ENCODE measurements at regions not wholly inside any gene's neighbourhood (a gene's known extent, or its start where the extent isn't known, plus 50 kb on each side); places are given as distances from the start of the nearest gene placed in this dataset.

DNA sequence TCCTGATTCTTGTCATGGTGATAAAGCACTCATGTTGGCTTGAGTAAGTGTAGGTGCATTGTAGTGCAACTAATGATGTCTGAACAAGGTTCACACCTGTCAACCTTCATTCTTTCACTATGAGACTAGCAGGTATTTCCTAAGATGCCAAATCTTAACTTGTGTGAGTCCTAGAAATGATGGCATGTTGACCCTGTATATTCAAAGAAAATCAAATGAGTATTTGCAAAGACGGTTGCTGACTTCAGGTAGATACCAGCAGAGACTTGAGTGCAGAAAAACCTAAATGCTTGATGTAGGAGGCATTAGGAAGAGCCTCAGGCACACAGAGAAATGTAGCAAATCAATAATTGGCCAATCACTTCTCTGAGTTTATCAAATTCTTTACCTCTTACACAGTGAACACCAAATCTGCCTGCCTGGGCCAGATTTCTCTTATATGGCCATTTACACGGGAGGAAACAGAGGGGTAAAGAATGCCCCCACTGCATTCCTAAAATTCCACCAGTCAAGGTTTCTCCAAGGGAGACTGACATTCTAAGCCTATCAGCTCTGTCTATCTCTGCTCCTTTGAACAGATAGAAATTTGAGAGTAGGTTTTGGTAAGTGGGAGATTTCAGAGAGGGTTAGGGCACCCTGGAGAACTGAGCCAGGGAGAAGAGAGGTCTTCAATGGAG, 488.6 kb upstream of the WWC1 start:
- Histone ChIP-seq H3K27me3 (ENCODE audit: control insufficient read depth in 4 of 4, insufficient read depth in 4 of 4, low read length in 3 of 4) (peaks cover 0 to 3% (median 0%) of the 10 kb centered on the region in 4 donors), H3K9ac (ENCODE audit: low read depth in 1 of 2, low read length in 2 of 2) (no peak overlapping the region), H3K4me3 (ENCODE audit: low read depth in 1 of 3, low read length in 3 of 3) (no peak overlapping the region), H3K9me3 (ENCODE audit: control insufficient read depth in 4 of 4, low read length in 3 of 4) (no peaks in the 10 kb centered on the region), H3K36me3 (ENCODE audit: control insufficient read depth in 4 of 4, insufficient read depth in 3 of 4, low read depth in 1 of 4, low read length in 3 of 4) (no peaks in the 10 kb centered on the region), H3K4me1 (ENCODE audit: control insufficient read depth in 4 of 4, insufficient read depth in 4 of 4, low read length in 3 of 4) (no peaks in the 10 kb centered on the region), H3K27ac (ENCODE audit: low read depth in 1 of 2, low read length in 2 of 2) (no peak overlapping the region)
- no peak for DNase-seq (ENCODE audit: low spot score)
- 37% methylated on average over 2 of the region's 2 CpGs for WGBS
- TF ChIP-seq HNF4A (conservative IDR thresholded peaks at IDR 0.05) (no peak), NR2F2 (IDR thresholded peaks at IDR 0.05) (no peak), HNF4G (IDR thresholded peaks at IDR 0.05) (no peak), TAF1 (conservative IDR thresholded peaks at IDR 0.05) (no peak), JUND (IDR thresholded peaks at IDR 0.05) (no peak), FOXA1 (IDR thresholded peaks at IDR 0.05) (no peak), FOXA2 (IDR thresholded peaks at IDR 0.05) (no peak), SP1 (IDR thresholded peaks at IDR 0.05) (no peak), GABPA (IDR thresholded peaks at IDR 0.05 in 1 of 2, conservative IDR thresholded peaks at IDR 0.05 in 1 of 2) (no peak), RAD21 (IDR thresholded peaks at IDR 0.05) (no peak), RXRA (IDR thresholded peaks at IDR 0.05) (no peak), EGR1 (IDR thresholded peaks at IDR 0.05; ENCODE audit: low read depth in 2 of 2) (no peak), YY1 (IDR thresholded peaks at IDR 0.05) (no peak)
- TF ChIP-seq, protein P1, sequence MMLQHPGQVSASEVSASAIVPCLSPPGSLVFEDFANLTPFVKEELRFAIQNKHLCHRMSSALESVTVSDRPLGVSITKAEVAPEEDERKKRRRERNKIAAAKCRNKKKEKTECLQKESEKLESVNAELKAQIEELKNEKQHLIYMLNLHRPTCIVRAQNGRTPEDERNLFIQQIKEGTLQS (IDR thresholded peaks at IDR 0.05): no peak
- TF ChIP-seq, protein P2, sequence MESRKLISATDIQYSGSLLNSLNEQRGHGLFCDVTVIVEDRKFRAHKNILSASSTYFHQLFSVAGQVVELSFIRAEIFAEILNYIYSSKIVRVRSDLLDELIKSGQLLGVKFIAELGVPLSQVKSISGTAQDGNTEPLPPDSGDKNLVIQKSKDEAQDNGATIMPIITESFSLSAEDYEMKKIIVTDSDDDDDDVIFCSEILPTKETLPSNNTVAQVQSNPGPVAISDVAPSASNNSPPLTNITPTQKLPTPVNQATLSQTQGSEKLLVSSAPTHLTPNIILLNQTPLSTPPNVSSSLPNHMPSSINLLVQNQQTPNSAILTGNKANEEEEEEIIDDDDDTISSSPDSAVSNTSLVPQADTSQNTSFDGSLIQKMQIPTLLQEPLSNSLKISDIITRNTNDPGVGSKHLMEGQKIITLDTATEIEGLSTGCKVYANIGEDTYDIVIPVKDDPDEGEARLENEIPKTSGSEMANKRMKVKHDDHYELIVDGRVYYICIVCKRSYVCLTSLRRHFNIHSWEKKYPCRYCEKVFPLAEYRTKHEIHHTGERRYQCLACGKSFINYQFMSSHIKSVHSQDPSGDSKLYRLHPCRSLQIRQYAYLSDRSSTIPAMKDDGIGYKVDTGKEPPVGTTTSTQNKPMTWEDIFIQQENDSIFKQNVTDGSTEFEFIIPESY (IDR thresholded peaks at IDR 0.05): no peak
- TF ChIP-seq, protein P3, sequence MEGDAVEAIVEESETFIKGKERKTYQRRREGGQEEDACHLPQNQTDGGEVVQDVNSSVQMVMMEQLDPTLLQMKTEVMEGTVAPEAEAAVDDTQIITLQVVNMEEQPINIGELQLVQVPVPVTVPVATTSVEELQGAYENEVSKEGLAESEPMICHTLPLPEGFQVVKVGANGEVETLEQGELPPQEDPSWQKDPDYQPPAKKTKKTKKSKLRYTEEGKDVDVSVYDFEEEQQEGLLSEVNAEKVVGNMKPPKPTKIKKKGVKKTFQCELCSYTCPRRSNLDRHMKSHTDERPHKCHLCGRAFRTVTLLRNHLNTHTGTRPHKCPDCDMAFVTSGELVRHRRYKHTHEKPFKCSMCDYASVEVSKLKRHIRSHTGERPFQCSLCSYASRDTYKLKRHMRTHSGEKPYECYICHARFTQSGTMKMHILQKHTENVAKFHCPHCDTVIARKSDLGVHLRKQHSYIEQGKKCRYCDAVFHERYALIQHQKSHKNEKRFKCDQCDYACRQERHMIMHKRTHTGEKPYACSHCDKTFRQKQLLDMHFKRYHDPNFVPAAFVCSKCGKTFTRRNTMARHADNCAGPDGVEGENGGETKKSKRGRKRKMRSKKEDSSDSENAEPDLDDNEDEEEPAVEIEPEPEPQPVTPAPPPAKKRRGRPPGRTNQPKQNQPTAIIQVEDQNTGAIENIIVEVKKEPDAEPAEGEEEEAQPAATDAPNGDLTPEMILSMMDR (IDR thresholded peaks at IDR 0.05; ENCODE audit: low read depth, low read length, missing input control): no peak

DNA sequence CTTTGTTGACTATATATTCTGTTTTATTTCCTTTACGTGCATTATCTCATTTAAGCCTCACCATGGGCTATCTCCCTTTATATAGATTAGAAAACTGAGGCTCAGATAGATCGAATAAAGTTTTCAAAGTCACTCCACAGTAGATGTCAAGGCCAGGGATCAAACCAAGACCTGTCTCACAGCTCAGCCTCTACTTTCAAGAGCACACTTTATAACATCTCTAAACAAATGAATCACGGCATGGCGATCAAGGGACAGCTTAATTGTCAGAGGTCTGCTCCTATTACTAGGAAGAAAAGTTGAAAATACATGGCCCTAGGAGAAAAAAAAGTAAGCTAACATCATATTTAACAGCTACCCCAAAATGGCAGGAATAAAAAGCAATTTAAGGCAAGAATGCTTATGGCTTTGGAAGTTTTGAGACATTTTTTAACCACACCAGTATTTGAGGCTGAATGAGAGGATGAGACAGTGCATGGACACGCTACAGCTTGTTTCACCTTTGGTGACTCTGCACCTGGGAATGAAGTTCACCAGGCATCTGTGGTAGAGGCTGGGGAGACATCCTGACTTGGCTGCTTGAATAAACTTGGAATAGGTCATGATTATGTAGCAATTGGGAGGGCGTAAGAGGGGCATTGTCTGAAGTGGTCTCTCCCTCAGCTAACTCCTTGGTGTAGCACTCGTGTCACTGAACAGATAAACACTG, 486.8 kb upstream of the WWC1 start:
- H3K9ac ChIP-seq (ENCODE audit: low read depth in 1 of 2, low read length in 2 of 2): no peak overlapping the region
- no peak overlapping the region for H3K4me3 ChIP-seq (ENCODE audit: low read depth in 1 of 3, low read length in 3 of 3)
- H3K27ac ChIP-seq (ENCODE audit: low read depth in 1 of 2, low read length in 2 of 2): no peak overlapping the region
- no peak for TF ChIP-seq EGR1 (IDR thresholded peaks at IDR 0.05; ENCODE audit: low read depth in 2 of 2)
- TF ChIP-seq TAF1 (conservative IDR thresholded peaks at IDR 0.05): no peak
- no peak for TF ChIP-seq FOXA1 (IDR thresholded peaks at IDR 0.05)
- TF ChIP-seq, protein P3 (IDR thresholded peaks at IDR 0.05; ENCODE audit: low read depth, low read length, missing input control): no peak
- TF ChIP-seq JUND (IDR thresholded peaks at IDR 0.05): no peak
- no peak for TF ChIP-seq RXRA (IDR thresholded peaks at IDR 0.05)
- no peak for TF ChIP-seq NR2F2 (IDR thresholded peaks at IDR 0.05)
- TF ChIP-seq, protein P4, sequence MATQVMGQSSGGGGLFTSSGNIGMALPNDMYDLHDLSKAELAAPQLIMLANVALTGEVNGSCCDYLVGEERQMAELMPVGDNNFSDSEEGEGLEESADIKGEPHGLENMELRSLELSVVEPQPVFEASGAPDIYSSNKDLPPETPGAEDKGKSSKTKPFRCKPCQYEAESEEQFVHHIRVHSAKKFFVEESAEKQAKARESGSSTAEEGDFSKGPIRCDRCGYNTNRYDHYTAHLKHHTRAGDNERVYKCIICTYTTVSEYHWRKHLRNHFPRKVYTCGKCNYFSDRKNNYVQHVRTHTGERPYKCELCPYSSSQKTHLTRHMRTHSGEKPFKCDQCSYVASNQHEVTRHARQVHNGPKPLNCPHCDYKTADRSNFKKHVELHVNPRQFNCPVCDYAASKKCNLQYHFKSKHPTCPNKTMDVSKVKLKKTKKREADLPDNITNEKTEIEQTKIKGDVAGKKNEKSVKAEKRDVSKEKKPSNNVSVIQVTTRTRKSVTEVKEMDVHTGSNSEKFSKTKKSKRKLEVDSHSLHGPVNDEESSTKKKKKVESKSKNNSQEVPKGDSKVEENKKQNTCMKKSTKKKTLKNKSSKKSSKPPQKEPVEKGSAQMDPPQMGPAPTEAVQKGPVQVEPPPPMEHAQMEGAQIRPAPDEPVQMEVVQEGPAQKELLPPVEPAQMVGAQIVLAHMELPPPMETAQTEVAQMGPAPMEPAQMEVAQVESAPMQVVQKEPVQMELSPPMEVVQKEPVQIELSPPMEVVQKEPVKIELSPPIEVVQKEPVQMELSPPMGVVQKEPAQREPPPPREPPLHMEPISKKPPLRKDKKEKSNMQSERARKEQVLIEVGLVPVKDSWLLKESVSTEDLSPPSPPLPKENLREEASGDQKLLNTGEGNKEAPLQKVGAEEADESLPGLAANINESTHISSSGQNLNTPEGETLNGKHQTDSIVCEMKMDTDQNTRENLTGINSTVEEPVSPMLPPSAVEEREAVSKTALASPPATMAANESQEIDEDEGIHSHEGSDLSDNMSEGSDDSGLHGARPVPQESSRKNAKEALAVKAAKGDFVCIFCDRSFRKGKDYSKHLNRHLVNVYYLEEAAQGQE (IDR thresholded peaks at IDR 0.05): no peak
- TF ChIP-seq YY1 (IDR thresholded peaks at IDR 0.05): no peak
- TF ChIP-seq, protein P5, sequence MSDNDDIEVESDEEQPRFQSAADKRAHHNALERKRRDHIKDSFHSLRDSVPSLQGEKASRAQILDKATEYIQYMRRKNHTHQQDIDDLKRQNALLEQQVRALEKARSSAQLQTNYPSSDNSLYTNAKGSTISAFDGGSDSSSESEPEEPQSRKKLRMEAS (IDR thresholded peaks at IDR 0.05): no peak
- H3K4me1 ChIP-seq (ENCODE audit: control insufficient read depth in 4 of 4, insufficient read depth in 4 of 4, low read length in 3 of 4): no peaks in the 10 kb centered on the region
- no peaks in the 10 kb centered on the region for H3K36me3 ChIP-seq (ENCODE audit: control insufficient read depth in 4 of 4, insufficient read depth in 3 of 4, low read depth in 1 of 4, low read length in 3 of 4)
- 80% methylated on average over 7 of the region's 7 CpGs for WGBS
- DNase-seq (ENCODE audit: low spot score): no peak
- no peaks in the 10 kb centered on the region for H3K27me3 ChIP-seq (ENCODE audit: control insufficient read depth in 4 of 4, insufficient read depth in 4 of 4, low read length in 3 of 4)
- peaks cover 0 to 2% (median 0%) of the 10 kb centered on the region in 4 donors for H3K9me3 ChIP-seq (ENCODE audit: control insufficient read depth in 4 of 4, low read length in 3 of 4)

Data from liver (tissue), 8 donors.